SU-DHL-6 (cell line): ENCODE measurements at regions not wholly inside any gene's neighbourhood (a gene's known extent, or its start where the extent isn't known, plus 50 kb on each side); places are given as distances from the start of the nearest gene placed in this dataset.

Experiments
- EZH2phosphoT487 ChIP-seq: fragments of 200-600 bp; sonication (generic), shearing (Covaris generic); conservative IDR thresholded peaks from 2 replicates; pipeline ENCODE4 v1.6.1; 2018; ENCODE audit warnings: mild to moderate bottlenecking, antibody characterized with exemption, low read length, moderate library complexity, mixed read lengths
- TF ChIP-seq, protein P1 (sequence below): fragments of 200-600 bp; sonication (generic); IDR thresholded peaks from one replicate; pipeline ENCODE4 v1.5.1; 2017; ENCODE audit warnings: antibody characterized with exemption, mild to moderate bottlenecking, low read length, moderate library complexity; ENCODE audit not compliant: insufficient read depth, poor library complexity, severe bottlenecking

DNA sequence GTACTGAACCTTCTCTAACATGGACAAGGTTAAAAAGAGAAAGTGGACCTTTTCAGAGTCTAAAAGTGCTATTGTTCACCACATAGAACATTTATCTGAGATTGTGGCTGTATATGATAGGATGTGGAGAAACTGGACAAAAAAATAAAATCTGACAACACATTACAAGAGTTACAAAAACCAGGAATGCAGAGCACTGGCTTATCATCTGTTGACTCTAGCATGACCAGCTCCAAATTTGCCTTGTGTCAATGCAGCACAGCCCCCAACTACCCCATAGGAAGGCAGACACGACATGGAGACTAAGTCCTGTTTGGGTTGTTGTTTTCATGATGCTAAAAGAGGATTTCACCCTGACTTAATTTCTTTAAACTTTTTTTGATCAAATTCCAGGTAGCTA, 436.9 kb upstream of the MARCKS start:
- TF ChIP-seq, protein P1, sequence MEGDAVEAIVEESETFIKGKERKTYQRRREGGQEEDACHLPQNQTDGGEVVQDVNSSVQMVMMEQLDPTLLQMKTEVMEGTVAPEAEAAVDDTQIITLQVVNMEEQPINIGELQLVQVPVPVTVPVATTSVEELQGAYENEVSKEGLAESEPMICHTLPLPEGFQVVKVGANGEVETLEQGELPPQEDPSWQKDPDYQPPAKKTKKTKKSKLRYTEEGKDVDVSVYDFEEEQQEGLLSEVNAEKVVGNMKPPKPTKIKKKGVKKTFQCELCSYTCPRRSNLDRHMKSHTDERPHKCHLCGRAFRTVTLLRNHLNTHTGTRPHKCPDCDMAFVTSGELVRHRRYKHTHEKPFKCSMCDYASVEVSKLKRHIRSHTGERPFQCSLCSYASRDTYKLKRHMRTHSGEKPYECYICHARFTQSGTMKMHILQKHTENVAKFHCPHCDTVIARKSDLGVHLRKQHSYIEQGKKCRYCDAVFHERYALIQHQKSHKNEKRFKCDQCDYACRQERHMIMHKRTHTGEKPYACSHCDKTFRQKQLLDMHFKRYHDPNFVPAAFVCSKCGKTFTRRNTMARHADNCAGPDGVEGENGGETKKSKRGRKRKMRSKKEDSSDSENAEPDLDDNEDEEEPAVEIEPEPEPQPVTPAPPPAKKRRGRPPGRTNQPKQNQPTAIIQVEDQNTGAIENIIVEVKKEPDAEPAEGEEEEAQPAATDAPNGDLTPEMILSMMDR: no peak
- TF ChIP-seq EZH2phosphoT487: no peak
